Activated T-cell treated with anti-CD3 and anti-CD28 coated beads, Interleukin-2, amount 50 U/mL, for 72 hours (primary cell): ENCODE measurements at regions not wholly inside any gene's neighbourhood (a gene's known extent, or its start where the extent isn't known, plus 50 kb on each side); places are given as distances from the start of the nearest gene placed in this dataset.
"Not testable (repeated sequence)": the region's sequence is repeated elsewhere in the genome, so short reads cannot be mapped to it uniquely, and the experiment has no call there.

Experiments used
- ATAC-seq, 2 donors: fragments of 150-1000 bp; cut with Tn5 transposase; replicated peaks in 1 of 2; 2 replicates each; pipeline ENCODE4 v1.10.0; 2021; ENCODE audit warnings: moderate library complexity in 2 of 2, mild to moderate bottlenecking in 1 of 2
- DNase-seq, 2 donors: peaks; one replicate each; pipeline ENCODE4 v3.0.0; 2021 to 2022; ENCODE audit warnings: mixed read lengths in 1 of 2
- H3K27ac Mint-ChIP-seq: one replicate; pipeline ENCODE4 v1.8.0; 2022; ENCODE audit warnings: mild to moderate bottlenecking, moderate library complexity, mixed read lengths
- H3K27me3 Mint-ChIP-seq: one replicate; pipeline ENCODE4 v1.8.0; 2022; ENCODE audit warnings: low read depth, mixed read lengths
- H3K36me3 Mint-ChIP-seq, 2 donors: one replicate each; pipeline ENCODE4 v1.8.0; 2022; ENCODE audit warnings: mixed read lengths in 2 of 2, mild to moderate bottlenecking in 1 of 2; ENCODE audit not compliant: insufficient read depth in 2 of 2
- H3K4me1 Mint-ChIP-seq: one replicate; pipeline ENCODE4 v1.8.0; 2022; ENCODE audit warnings: low read depth, mixed read lengths
- H3K4me3 Mint-ChIP-seq, 2 donors: one replicate each; pipeline ENCODE4 v1.8.0; 2022; ENCODE audit warnings: mild to moderate bottlenecking in 2 of 2, mixed read lengths in 2 of 2, moderate library complexity in 2 of 2
- H3K9me3 Mint-ChIP-seq, 2 donors: one replicate each; pipeline ENCODE4 v1.8.0; 2022; ENCODE audit warnings: mixed read lengths in 2 of 2

GRCh38 chr4:187656959-187657358, 338.6 kb upstream of the ZFP42 start:
- Mint-ChIP-seq H3K4me3 (no peak overlapping the region), H3K36me3 (peaks cover 2 to 3% of the 10 kb centered on the region in 2 donors), H3K9me3 (peaks cover 5 to 7% of the 10 kb centered on the region in 2 donors), H3K27ac (no peak overlapping the region), H3K4me1 (no peaks in the 10 kb centered on the region), H3K27me3 (no peaks in the 10 kb centered on the region)
- ATAC-seq = no peak
- DNase-seq = no peak

DNA sequence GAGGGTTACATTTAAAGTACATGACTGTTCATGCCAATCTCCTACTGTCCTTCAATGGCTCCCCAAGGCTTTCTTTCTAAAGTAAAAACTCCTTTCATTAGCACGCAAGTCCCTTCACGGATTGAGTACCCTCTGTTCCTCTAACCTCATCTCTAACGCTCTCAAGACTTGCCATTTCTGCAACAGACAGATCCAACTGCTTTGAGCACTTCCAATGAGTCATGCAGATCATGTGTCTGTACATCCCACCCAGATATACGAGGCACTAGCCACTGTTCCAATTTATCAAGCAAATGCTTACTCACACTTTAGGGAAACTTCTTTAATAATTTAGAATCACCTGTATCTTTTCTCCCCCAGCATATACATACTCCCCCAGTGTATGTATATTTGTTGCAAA, 332.5 kb upstream of the ZFP42 start:
- Mint-ChIP-seq H3K9me3 (peaks cover 4 to 7% of the 10 kb centered on the region in 2 donors), H3K36me3 (peaks cover 0 to 2% of the 10 kb centered on the region in 2 donors), H3K27me3 (no peaks in the 10 kb centered on the region), H3K27ac (no peak overlapping the region), H3K4me1 (no peaks in the 10 kb centered on the region), H3K4me3 (no peak overlapping the region)
- no peak for ATAC-seq
- DNase-seq = no peak

- no peaks in the 10 kb centered on the region for H3K4me1 Mint-ChIP-seq
- DNase-seq = no peak
- H3K36me3 Mint-ChIP-seq = peaks cover 0 to 2% of the 10 kb centered on the region in 2 donors
- peaks cover 4 to 7% of the 10 kb centered on the region in 2 donors for H3K9me3 Mint-ChIP-seq
- no peaks in the 10 kb centered on the region for H3K27me3 Mint-ChIP-seq
- no peak overlapping the region for H3K27ac Mint-ChIP-seq
- no peak overlapping the region for H3K4me3 Mint-ChIP-seq
- no peak for ATAC-seq
Observed at GRCh38 chr4:187664011-187664410, 331.6 kb upstream of the ZFP42 start.

DNA sequence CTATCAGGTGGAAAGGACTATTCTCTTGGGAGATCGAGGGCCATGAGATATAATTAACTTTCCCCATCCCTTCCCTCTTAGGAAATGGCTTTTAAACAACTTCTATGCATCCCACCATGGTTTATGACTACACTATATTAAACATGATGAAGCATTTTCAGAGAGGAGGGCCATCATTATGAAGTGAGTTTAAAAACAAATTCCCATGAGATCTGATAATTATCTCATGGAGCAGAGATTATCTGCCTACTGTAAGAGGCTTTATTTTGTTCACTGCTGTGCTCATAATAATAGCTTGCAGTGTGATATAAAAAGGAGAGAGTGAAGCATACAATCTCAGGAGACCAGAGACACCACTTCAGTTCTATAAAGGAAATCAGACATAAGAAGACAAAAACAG, 330.5 kb upstream of the ZFP42 start:
- Mint-ChIP-seq H3K9me3 (peaks cover 4 to 7% of the 10 kb centered on the region in 2 donors), H3K27ac (no peak overlapping the region), H3K4me3 (no peak overlapping the region), H3K27me3 (no peaks in the 10 kb centered on the region), H3K36me3 (peaks cover 0 to 2% of the 10 kb centered on the region in 2 donors), H3K4me1 (no peaks in the 10 kb centered on the region)
- ATAC-seq (no peak), DNase-seq (no peak)

DNA sequence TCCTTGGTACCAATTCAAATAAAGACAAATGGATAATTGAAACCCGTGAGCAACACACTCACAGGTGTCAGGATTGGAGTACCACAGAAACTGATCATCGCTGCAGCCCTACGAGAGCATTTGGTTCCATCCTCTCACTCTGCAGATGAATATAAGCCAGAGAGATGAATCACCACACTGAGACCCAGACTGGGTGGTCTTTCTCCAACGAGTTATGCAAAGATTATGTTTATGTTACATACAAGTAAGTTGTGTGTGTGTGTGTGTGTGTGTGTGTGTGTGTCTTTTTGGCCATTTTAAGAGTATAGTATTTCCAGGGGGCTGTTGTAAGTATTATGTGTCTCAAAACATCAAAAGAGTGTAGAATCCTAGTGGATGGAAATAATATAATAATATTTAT, 329.5 kb upstream of the ZFP42 start:
- H3K27ac Mint-ChIP-seq = no peak overlapping the region

DNA sequence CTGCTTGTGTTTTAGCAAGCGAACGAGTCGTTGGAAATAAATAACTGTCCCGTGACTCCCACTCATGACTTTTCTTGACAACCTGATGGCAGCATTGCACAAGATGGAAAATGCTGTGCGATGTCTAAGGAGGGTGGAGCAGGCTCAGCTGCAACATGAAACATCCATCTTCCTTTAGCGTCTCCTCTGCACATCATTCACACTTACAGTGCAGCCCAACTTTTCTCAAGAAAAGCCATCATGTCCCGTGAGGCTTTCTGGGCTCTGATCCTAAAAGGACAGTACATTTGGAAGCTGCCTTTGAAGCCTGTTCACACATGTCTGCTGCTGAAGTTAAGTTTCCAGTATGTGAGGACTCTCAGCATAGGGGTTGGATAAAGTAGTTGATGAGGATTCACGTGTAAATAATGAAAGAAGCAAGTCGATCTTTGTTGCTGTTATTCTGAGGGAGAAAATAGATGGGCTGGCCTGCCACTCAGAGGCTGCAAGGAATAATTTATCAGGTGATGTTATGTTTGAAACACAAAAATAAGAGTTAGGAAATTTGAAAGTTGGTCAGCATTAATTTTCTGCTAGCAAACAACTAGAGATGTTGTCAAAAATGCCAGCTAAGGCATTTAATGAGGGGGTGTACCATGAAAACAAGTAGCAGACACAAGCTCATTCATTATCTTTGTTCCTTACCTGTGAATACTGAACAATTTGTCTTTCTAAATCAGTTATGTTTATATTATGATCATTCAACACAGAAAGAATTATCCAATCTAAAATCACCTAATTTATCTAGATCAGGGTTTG, 328.7 kb upstream of the ZFP42 start:
- H3K27me3 Mint-ChIP-seq = no peaks in the 10 kb centered on the region
- no peak for ATAC-seq
- peaks cover 3 to 13% of the 10 kb centered on the region in 2 donors for H3K9me3 Mint-ChIP-seq
- H3K4me1 Mint-ChIP-seq = no peaks in the 10 kb centered on the region
- no peak for DNase-seq
- no peak overlapping the region for H3K27ac Mint-ChIP-seq
- peaks cover 0 to 5% of the 10 kb centered on the region in 2 donors for H3K36me3 Mint-ChIP-seq
- H3K4me3 Mint-ChIP-seq = no peak overlapping the region

More for the DNA sequence above, 329.5 kb upstream of the ZFP42 start:
- H3K4me1 Mint-ChIP-seq = no peaks in the 10 kb centered on the region
- peaks cover 0 to 2% of the 10 kb centered on the region in 2 donors for H3K36me3 Mint-ChIP-seq
- peaks cover 3 to 13% of the 10 kb centered on the region in 2 donors for H3K9me3 Mint-ChIP-seq
- ATAC-seq (no peak), DNase-seq (no peak)
- no peak overlapping the region for H3K4me3 Mint-ChIP-seq
- H3K27me3 Mint-ChIP-seq = no peaks in the 10 kb centered on the region

DNA sequence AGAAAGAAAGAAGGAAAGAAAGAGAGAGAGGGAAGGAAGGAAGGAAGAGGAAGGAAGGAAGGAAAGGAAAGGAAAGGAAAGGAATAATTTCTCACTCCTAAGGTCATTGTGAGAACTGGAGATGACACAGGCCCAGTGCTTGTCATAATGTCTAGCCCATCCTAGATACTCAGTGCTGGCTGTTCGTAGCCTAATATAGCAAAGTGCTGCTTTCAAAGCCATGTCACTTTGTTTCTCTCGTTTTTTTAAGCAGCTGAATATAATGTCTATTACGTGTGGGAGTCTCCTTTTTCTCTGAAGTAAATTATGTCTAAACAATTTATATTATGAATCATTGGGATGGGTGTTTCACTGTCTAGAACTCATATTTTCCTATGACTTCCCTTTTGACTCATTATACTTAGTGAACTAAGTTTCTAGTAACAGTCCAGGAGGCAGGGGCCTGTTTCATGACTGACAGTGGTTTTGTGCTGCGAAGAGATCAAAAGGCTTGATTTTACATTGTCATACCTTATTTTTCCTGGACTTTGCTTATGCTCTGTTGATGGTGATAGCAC, 327.0 kb upstream of the ZFP42 start:
- H3K4me3 Mint-ChIP-seq = no peak overlapping the region
- H3K4me1 Mint-ChIP-seq = no peaks in the 10 kb centered on the region
- DNase-seq (no peak), ATAC-seq (peak in 1 of 2 donors; percentile 25)
- peaks cover 3 to 11% of the 10 kb centered on the region in 2 donors for H3K9me3 Mint-ChIP-seq
- H3K27me3 Mint-ChIP-seq = no peaks in the 10 kb centered on the region
- no peak overlapping the region for H3K27ac Mint-ChIP-seq
- peaks cover 0 to 3% of the 10 kb centered on the region in 2 donors for H3K36me3 Mint-ChIP-seq

DNA sequence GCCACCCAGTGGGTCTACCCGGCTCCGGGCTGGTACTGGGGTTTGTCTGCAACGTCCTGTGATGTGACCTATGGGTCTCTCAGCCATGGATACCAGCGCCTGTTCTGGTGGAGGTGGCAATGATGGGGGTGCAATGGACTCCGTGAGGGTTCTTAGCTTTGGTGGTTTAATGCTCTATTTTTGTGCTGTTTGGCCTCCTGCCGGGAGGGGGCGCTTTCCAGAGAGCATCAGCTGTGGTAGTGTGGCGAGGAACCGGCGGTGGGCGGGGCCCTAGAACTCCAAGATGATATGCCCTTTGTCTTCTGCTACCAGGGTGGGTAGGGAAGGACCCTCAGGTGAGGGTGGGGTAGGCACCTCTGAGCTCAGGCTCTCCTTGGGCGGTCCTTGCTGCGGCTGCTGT, 324.1 kb upstream of the ZFP42 start:
- not testable (repeated sequence) for H3K4me3 Mint-ChIP-seq, H3K36me3 Mint-ChIP-seq, H3K27ac Mint-ChIP-seq, ATAC-seq, H3K27me3 Mint-ChIP-seq, DNase-seq, H3K4me1 Mint-ChIP-seq
- peaks cover 5 to 12% of the 10 kb centered on the region in 2 donors for H3K9me3 Mint-ChIP-seq

DNA sequence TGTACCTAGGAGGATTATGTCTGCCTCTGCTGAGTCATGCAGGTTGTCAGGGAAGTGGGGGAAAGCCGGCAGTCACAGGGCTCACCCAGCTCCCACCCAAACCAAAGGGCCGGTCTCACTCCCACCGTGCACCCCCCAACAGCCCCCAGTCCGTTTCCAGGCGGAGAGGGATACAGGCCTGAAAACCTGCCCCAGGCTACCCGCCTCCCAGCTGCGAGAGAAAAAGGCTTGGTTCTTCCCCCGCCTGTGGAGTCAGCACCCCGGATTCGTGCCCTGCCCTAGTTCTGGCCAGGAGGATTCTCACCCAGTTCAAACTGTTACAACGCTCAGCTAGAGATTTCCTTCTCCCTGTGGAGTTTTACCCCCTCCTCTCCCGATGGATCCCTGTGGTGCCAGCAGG, 323.6 kb upstream of the ZFP42 start:
- not testable (repeated sequence) for ATAC-seq, DNase-seq, H3K4me1 Mint-ChIP-seq, H3K27ac Mint-ChIP-seq, H3K36me3 Mint-ChIP-seq, H3K4me3 Mint-ChIP-seq, H3K27me3 Mint-ChIP-seq
- peaks cover 3 to 12% of the 10 kb centered on the region in 2 donors for H3K9me3 Mint-ChIP-seq

DNA sequence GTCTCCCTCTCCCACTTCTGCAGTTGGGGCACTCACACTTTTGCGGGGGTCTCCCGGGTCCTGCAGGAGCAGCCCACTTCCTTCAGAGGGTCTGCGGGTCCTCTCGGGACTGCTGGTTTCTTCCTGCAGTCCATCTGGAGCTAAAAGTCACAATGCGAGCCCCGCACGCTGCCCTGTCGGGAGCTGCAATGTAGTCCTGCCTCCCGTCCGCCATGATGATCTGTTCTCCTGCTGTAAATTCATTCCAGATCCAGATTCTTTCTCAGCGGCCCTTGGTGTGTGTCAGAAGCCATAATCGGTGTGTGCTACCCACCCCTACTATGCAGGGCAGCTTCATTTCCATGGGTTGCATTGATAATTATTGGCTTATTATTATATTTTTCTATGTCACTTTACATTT, 323.0 kb upstream of the ZFP42 start:
- not testable (repeated sequence) for ATAC-seq, H3K27ac Mint-ChIP-seq, DNase-seq, H3K36me3 Mint-ChIP-seq, H3K27me3 Mint-ChIP-seq, H3K4me1 Mint-ChIP-seq, H3K4me3 Mint-ChIP-seq
- H3K9me3 Mint-ChIP-seq = peaks cover 3 to 12% of the 10 kb centered on the region in 2 donors

DNA sequence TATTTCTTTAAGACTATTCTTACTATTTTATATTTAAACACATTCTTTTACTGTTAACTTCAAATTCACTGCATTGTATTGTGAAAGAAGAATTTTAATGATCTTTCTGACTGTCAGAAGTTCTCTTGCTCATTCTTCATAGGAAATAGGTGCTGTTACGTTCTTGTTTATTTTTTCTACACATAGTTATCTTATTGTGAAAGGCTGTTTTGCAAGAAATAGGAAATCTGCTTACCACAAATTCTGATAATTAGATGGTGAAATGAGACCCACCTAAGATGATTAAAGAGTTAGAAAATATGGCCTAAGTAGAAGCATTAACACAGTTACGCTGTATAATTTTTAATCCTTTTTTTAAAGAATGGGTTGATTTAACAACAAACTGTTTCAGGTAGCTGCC, 316.1 kb upstream of the ZFP42 start:
- Mint-ChIP-seq H3K36me3 (peaks cover 0 to 2% of the 10 kb centered on the region in 2 donors), H3K4me1 (no peaks in the 10 kb centered on the region), H3K27ac (no peak overlapping the region), H3K4me3 (no peak overlapping the region), H3K9me3 (peaks cover 4 to 9% of the 10 kb centered on the region in 2 donors), H3K27me3 (no peaks in the 10 kb centered on the region)
- no peak for ATAC-seq
- no peak for DNase-seq

GRCh38 chr4:187685247-187685646, 310.3 kb upstream of the ZFP42 start:
- no peaks in the 10 kb centered on the region for H3K4me1 Mint-ChIP-seq
- H3K36me3 Mint-ChIP-seq = no peaks in the 10 kb centered on the region
- no peak overlapping the region for H3K4me3 Mint-ChIP-seq
- H3K27ac Mint-ChIP-seq = no peak overlapping the region
- no peaks in the 10 kb centered on the region for H3K27me3 Mint-ChIP-seq
- H3K9me3 Mint-ChIP-seq = peaks cover 0 to 8% of the 10 kb centered on the region in 2 donors
- ATAC-seq (no peak), DNase-seq (no peak)

- H3K27ac Mint-ChIP-seq = no peak overlapping the region
- H3K36me3 Mint-ChIP-seq = no peaks in the 10 kb centered on the region
- H3K27me3 Mint-ChIP-seq = no peaks in the 10 kb centered on the region
- no peaks in the 10 kb centered on the region for H3K4me1 Mint-ChIP-seq
- no peak for ATAC-seq
- H3K9me3 Mint-ChIP-seq = peaks cover 0 to 5% of the 10 kb centered on the region in 2 donors
- H3K4me3 Mint-ChIP-seq = no peak overlapping the region
- DNase-seq = no peak
Observed at GRCh38 chr4:187687697-187688096, 307.9 kb upstream of the ZFP42 start.
